HL-60 (cell line): ENCODE measurements at regions not wholly inside any gene's neighbourhood (a gene's known extent, or its start where the extent isn't known, plus 50 kb on each side); places are given as distances from the start of the nearest gene placed in this dataset.

Experiments used
- DNase-seq, 2 experiments: peaks; one replicate each; pipeline ENCODE4 v3.0.0-alpha.2; 2010 to 2020; ENCODE audit warnings: low read depth in 1 of 2, low spot score in 1 of 2
- H3K27ac ChIP-seq: fragments of 250-450 bp; sonication (Bioruptor Pico); replicated peaks from 2 replicates; pipeline ENCODE4 v1.5.1; 2020; ENCODE audit warnings: mild to moderate bottlenecking, moderate library complexity
- H3K27me3 ChIP-seq: fragments of 250-450 bp; sonication (Bioruptor Pico); 2 replicates; pipeline ENCODE4 v1.5.1; 2021; ENCODE audit warnings: mild to moderate bottlenecking, moderate library complexity; ENCODE audit not compliant: insufficient read depth, poor library complexity, severe bottlenecking
- H3K4me3 ChIP-seq: replicated peaks from 2 replicates; pipeline ENCODE4 v1.5.1; 2011; ENCODE audit warnings: mild to moderate bottlenecking, control low read depth, low read length; ENCODE audit not compliant: insufficient read depth
- CTCF ChIP-seq: IDR thresholded peaks from one replicate; pipeline ENCODE4 v1.5.1; 2011; ENCODE audit warnings: low read length, control low read depth, inconsistent platforms; ENCODE audit not compliant: insufficient read depth
- GABPA ChIP-seq: IDR thresholded peaks from 2 replicates; pipeline ENCODE4 v1.6.1; 2012; ENCODE audit warnings: low read depth
- POLR2AphosphoS5 ChIP-seq: IDR thresholded peaks from 2 replicates; pipeline ENCODE4 v1.6.1; 2012; ENCODE audit warnings: low read depth
- SPI1 ChIP-seq: IDR thresholded peaks from 2 replicates; pipeline ENCODE4 v1.6.1; 2012; ENCODE audit warnings: low read depth, mild to moderate bottlenecking, borderline replicate concordance
- TF ChIP-seq, protein P1 (sequence below): IDR thresholded peaks from 2 replicates; pipeline ENCODE4 v1.6.1; 2012; ENCODE audit warnings: low read depth; ENCODE audit not compliant: insufficient replicate concordance

- no peak for TF ChIP-seq CTCF
- TF ChIP-seq, protein P1, sequence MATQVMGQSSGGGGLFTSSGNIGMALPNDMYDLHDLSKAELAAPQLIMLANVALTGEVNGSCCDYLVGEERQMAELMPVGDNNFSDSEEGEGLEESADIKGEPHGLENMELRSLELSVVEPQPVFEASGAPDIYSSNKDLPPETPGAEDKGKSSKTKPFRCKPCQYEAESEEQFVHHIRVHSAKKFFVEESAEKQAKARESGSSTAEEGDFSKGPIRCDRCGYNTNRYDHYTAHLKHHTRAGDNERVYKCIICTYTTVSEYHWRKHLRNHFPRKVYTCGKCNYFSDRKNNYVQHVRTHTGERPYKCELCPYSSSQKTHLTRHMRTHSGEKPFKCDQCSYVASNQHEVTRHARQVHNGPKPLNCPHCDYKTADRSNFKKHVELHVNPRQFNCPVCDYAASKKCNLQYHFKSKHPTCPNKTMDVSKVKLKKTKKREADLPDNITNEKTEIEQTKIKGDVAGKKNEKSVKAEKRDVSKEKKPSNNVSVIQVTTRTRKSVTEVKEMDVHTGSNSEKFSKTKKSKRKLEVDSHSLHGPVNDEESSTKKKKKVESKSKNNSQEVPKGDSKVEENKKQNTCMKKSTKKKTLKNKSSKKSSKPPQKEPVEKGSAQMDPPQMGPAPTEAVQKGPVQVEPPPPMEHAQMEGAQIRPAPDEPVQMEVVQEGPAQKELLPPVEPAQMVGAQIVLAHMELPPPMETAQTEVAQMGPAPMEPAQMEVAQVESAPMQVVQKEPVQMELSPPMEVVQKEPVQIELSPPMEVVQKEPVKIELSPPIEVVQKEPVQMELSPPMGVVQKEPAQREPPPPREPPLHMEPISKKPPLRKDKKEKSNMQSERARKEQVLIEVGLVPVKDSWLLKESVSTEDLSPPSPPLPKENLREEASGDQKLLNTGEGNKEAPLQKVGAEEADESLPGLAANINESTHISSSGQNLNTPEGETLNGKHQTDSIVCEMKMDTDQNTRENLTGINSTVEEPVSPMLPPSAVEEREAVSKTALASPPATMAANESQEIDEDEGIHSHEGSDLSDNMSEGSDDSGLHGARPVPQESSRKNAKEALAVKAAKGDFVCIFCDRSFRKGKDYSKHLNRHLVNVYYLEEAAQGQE, result no peak
- no peak for TF ChIP-seq SPI1
- TF ChIP-seq POLR2AphosphoS5, result no peak
- TF ChIP-seq GABPA, result no peak
- no peak overlapping the region for H3K4me3 ChIP-seq
- H3K27ac ChIP-seq, result no peak overlapping the region
- DNase-seq, result no peak
- no peaks in the 10 kb centered on the region for H3K27me3 ChIP-seq
Observed at GRCh38 chr6:141531040-141531439, 601.7 kb upstream of the GJE1 start.

GRCh38 chr6:141528596-141528995, 604.1 kb upstream of the GJE1 start:
- no peak for TF ChIP-seq POLR2AphosphoS5
- TF ChIP-seq CTCF, result no peak
- TF ChIP-seq GABPA, result no peak
- TF ChIP-seq, protein P1, result no peak
- TF ChIP-seq SPI1, result no peak
- no peak overlapping the region for H3K4me3 ChIP-seq
- no peak for DNase-seq
- H3K27ac ChIP-seq, result no peak overlapping the region
- H3K27me3 ChIP-seq, result no peaks in the 10 kb centered on the region

- no peak overlapping the region for H3K27ac ChIP-seq
- H3K27me3 ChIP-seq, result no peaks in the 10 kb centered on the region
- no peak for TF ChIP-seq CTCF
- TF ChIP-seq GABPA, result no peak
- no peak for TF ChIP-seq POLR2AphosphoS5
- TF ChIP-seq SPI1, result no peak
- TF ChIP-seq, protein P1, result no peak
- no peak for DNase-seq
- H3K4me3 ChIP-seq, result no peak overlapping the region
Observed at GRCh38 chr6:141526985-141527384, 605.7 kb upstream of the GJE1 start.
